HG03139 (cell line): ENCODE measurements at regions not wholly inside any gene's neighbourhood (a gene's known extent, or its start where the extent isn't known, plus 50 kb on each side); places are given as distances from the start of the nearest gene placed in this dataset.
"Not testable (repeated sequence)": the region's sequence is repeated elsewhere in the genome, so short reads cannot be mapped to it uniquely, and the experiment has no call there.

Source experiments
- ATAC-seq: cut with Tn5 transposase; IDR thresholded peaks from one replicate; pipeline ENCODE4 v1.9.1; 2021; ENCODE audit not compliant: unreplicated experiment

DNA sequence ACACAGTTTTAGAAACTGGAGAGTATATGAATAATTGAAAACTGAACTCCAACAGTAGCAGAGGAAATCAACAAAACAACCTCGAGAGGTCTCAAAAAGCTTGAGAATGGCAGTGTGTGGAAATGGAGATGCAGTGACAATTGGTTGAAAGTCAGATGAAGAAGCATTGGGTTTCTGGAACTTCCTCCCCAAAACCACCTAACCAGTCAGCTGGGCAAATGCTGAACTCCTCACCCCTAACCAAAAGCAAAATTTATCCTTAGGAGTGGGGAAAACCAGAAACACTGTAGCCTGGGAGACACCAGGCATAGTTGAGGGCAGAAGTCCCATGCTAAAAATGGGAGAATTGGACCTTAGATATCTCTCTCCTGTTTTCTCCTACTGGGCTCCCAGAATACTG, 109.9 kb downstream of the TANC2 start:
- no peak for ATAC-seq

DNA sequence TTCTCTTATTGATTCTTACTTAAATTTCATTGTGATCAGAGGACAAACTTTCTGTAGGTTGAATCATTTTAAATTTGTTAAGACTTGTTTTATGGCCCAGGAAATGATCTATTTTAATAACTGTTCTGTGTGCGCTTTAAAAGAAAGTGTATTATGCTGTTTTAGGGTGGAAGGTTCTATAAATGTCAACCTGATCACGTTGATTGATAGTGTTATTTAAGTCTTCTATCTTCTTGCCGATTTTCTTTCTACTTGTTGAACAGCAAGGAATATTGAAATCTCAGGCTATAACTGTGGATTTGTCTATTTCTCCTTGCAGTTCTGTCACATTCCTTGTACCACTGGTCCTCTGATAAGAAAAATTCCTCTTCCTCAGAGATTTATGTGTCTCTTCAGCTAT, 112.7 kb downstream of the TANC2 start:
- no peak for ATAC-seq

DNA sequence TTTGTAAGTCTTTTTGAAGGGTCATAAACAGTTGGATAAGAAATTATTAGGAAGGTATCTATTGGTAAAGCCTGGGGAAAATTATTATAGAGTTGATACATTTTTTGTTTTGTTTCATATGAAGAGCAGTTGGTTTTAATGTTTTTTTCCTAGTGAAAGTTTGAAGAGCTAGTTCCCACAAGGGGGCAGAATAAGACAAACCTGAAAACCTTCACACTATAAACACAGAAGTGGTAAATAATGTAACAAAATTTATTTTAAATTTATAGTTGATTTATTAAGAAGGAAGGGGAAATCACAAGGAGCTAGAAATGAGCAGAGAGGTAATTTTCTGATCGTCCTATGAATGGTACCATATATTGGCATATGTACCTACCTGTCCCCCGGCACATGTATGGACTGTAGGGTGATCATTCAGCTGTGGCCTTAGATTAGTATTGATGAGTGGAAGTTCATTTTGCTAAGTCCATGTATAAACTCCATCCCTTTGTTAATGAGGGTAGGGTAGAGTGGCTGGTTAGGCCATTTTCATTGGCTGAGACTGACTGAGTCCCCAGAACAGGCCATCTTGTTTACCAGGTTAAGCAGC, 116.3 kb downstream of the TANC2 start:
- no peak for ATAC-seq

DNA sequence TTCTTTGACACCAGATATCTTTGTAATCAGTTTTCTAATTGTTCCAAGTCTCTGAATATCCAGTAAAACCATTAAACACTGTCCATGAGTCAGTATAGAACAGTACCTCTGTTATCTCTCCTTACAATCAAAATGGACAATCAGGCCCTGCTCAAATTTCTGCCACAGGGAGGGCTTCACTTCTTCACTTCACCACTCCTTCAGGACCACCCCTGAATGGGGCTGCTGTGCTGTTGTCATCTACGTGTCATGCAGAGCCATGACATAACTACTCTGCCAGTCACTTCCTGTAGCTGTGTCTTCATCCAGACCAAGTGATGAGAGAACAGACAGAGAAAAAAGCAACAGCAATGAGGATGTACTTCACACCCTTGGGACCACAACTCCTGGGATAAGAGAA, 116.9 kb downstream of the TANC2 start:
- no peak for ATAC-seq

DNA sequence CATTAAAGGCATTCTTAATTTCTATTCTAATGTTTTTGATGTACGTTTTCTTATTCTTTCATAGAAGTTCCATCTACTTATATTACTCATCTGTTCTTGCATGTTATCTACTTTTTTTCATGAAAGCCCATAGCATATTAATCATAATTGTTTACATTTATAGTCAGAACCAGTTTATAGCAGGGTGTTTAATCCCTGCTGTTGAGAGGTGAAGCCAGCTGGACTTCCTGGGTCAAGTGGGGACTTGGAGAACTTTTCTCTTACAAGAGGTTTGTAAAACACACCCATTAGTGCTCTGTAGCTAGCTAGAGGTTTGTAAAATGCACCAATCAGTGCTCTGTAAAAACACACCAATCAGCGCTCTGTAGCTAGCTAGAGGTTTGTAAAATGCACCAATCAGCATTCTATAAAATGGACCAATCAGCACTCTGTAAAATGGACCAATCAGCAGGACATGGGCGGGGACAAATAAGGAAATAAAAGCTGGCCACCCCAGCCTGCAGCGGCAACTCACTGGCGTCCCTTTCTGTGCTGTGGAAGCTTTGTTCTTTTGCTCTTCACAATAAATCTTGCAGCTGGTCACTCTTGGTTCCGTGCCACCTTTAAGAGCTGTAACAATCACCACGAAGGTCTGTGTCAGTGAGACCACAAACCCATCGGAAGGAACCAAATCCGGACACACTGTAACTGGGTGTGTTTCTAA, 120.6 kb downstream of the TANC2 start:
- no peak for ATAC-seq

DNA sequence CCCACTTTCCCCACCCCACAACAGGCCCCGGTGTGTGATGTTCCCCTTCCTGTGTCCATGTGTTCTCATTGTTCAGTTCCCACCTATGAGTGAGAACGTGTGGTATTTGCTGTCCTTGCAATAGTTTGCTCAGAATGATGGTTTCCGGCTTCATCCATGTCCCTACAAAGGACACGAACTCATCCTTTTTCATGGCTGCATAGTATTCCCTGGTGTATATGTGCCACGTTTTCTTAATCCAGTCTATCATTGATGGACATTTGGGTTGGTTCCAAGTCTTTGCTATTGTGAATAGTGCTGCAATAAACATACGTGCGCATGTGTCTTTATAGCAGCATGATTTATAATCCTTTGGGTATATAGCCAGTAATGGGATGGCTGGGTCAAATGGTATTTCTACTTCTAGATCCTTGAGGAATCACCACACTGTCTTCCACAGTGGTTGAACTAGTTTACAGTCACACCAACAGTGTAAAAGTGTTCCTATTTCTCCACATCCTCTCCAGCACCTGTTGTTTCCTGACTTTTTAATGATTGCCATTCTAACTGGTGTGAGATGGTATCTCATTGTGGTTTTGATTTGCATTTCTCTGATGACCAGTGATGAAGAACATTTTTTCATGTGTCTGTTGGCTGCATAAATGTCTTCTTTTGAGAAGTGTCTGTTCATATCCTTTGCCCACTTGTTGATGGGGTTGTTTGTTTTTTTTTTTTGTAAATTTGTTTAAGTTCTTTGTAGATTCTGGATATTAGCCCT, 124.5 kb downstream of the TANC2 start:
- ATAC-seq = not testable (repeated sequence)

DNA sequence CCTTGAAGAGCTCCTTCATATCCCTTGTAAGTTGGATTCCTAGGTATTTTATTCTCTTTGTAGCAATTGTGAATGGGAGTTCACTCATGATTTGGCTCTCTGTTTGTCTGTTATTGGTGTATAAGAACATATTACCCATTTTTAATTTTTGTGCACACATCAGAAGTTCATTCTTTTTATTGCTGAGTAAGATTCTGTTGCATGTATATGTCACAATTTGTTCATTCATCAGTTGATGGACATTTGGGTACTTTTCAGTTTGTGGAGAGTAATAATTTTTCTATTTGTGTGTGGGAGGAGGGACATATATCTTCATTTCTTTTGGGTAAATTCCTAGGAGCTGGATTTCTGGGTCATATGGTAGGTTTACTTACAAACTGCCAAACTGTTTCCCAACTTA, 125.9 kb downstream of the TANC2 start:
- not testable (repeated sequence) for ATAC-seq

DNA sequence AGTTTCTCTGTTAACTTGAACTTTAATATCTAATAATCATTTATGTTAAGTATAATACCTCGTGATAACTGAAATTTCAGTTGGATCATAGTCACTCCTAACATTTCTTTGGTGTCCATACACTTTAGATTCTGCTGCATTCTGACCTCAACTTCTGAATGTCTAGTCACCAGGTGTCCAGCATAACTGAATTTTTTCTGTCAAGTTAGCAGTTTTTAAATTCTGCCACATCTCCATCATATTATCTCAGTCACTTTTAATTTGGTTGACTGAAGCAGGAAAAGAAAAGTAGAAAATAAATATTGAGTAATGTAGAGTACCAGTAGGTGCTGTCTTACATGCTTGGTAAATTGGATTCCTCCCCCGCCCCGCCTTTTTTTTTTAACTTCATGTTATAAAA, 128.6 kb downstream of the TANC2 start:
- no peak for ATAC-seq

DNA sequence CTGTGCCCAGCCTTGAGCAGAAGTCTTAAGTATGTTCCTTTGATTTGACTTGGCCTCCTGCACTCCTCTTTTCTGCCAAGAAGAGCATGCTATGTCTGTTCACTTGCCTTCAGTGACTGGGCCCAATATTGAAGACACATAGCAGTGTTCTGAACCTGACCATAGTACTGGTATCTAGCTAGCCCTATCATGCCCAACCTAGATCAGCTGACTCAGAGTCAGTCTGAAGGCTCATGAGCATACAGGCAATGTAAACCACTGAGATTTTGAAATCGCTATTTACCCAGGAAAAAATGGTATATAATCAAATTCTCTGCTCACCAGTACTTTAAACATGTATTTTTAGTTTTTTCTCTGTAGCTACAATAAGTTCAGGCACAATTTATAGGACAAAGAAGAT, 129.4 kb downstream of the TANC2 start:
- ATAC-seq = no peak

DNA sequence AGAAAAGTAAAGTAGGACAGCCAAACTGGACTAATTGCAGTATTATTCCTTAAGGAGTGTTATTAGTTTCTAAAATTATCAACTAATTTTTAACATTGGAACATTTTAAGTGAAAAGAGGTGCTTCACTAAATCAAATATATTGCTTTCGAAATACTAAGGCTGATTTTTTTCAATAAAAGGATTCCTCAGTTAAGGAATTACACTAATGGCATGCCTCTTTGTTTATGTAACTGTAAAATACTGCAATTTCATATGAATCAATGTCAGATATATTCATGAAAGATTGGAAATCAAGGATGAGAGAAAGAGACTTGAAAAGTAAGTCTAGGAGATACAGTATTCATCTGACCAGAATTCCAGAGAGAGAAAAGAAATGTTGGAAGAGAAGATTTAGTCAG, 129.8 kb downstream of the TANC2 start:
- no peak for ATAC-seq

DNA sequence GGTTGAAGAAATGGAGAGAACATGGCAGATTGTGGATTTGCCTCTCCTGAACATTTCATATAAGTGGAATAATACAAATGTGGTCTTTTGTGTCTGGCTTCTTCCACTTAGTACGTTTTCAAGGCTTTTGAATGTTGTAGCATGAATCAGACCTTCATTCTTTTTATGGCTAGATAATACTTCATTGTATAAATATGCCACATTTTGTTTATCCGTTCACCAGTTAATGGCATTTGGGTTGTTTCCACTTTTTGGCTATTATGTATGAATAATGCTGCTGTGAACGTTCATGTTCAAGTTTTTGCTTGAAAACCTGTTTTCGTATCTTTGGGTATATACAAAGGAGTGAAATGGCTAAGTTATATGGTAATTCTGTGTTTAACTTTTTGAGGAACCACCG, 130.4 kb downstream of the TANC2 start:
- ATAC-seq = no peak

DNA sequence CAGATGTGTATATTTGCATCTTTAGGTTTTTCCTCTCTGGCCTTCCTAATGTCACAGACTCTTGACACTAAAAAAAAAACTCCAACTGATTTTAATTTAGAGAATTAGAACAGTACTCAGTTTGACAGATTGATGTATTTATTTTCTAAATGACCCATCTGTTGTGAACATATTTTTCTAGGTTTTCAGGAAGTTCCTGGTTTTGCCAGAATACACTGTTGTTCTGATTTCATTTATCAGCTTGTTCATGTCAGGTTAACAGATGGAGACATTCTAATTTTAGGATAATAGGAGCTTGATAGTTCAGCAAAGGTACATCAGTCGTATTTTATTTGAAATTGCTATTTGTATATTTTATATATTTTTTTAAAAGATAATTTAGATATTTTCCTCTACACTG, 133.4 kb downstream of the TANC2 start:
- no peak for ATAC-seq

DNA sequence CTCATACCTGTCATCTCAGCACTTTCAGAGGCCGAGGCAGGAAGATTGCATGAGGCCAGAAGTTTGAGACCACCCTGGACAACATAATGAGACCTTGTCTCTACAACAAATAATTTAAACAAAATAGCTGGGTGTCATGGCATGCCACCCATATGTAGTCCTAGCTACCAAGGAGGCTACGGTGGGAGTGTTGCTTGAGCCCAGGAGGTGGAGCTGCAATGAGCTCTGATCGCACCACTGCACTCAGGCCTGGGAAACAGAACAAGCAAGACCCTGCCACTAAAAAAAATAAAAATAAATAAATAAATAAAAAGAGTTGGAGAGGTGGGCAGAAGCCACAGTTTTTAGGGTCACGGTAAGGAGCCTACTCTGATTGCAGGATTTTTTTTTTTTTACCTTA, 136.0 kb downstream of the TANC2 start:
- no peak for ATAC-seq

DNA sequence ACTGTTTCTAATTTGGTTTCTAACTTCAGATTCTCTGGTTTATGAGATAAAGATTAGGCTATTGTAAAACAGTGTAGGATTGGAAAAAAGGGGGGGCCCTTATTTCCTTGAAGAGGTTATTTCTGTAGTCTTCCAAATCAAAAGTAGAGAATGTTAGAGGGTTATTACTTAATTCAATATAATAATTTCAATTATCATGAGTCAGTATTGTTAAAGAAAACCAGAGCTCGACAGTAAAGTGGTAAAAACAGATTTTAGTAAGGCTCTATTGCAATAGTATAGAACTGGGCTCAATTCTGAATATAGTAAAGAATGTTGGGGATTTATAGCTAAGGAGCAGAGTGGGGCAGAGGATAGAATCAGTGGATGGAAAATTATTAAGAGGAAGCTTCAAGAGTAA, 140.0 kb downstream of the TANC2 start:
- no peak for ATAC-seq

DNA sequence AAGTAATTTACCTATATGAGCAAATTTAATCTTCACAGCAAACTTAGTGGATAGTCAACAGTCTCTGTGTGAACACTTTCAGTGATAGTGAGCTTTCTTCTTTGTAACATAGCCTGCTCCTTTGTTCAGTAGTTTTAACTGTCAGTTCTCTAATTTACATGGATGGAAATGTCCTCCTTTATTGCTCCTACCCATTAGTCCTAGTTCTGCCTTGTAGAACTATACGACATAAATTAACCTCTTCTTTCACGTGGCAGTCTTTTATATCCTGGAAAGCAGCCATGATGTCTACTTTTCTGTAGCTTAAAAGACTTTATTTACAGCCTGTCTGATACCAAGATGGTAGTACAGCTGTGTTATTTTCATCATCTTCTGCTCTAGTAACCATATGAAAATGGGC, 143.6 kb downstream of the TANC2 start:
- ATAC-seq = no peak

DNA sequence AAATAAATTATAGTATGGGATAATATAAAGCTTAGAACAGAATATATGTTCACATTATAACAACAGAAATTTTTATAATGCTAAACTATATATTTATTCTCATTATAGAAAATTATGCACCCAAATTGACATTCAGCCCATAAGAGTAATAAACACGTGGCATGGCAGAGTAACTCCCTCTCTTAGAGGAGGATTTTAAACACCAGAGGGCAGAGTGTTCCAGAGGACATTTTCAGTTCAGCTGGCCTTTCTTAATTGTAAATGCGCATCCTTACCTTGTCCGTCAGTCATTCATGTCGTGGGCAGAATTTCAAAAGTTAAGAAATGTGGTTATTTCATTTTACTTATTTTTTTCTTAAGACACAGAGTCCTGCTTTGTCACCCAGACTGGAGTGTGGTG, 147.1 kb downstream of the TANC2 start:
- ATAC-seq = no peak

DNA sequence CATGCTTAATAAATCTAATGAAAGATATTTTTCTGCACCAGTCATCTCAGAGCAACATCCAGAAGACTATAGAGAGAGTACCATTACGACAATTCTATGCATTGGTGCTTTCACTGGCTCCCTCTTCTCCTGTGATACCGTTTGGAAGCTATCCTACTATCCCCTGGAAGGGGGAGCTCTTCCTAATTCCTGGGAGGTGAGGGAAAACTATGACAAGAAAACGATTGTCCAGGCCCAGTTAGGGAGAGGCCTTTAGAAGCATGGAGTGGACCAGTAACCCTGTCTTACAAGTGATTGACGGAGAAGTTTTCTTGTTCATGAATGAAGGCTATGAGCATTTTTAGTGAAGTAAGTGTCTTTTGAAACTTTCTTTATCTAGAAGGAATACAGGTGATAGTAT, 150.2 kb downstream of the TANC2 start:
- ATAC-seq = no peak

DNA sequence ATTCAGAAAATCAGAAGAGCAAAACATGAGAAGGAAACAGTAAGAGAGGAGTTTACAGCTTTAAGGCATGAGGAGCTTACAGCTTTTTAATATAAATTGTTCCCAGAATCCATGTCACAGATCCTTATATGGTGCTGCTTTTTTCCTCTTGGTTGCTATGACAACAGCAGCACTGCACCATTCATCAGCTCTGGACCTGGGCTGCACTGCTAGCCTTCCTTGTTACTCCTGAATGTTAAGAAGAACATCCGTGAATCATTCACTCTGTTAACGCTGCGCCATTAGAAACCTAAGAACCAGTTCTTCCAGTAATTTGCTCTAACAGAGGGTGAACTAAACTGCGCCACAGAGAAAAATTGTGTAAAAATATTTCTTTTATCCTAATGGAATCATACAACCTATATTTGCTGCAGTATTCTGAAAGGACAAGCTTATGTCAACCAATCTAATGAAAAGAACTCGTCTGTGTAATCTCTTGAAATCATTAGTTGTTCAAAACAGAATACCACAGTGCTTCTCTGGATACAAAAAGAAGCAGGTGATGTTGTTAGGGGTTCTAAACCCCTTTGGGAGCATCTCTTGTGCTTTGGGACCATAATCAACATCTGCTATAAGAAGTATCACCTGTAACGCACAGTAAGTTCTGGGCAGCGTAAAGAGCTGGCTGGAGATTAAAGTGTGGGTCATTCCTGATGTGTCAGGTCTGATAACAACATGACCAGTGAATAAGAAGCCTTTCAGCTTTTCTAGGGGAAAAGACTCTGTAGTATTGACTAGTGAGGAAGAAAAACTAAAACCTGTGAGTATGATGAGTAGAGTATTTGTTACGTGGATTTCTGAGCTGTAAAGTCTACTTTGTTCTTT, 151.2 kb downstream of the TANC2 start:
- ATAC-seq = no peak

DNA sequence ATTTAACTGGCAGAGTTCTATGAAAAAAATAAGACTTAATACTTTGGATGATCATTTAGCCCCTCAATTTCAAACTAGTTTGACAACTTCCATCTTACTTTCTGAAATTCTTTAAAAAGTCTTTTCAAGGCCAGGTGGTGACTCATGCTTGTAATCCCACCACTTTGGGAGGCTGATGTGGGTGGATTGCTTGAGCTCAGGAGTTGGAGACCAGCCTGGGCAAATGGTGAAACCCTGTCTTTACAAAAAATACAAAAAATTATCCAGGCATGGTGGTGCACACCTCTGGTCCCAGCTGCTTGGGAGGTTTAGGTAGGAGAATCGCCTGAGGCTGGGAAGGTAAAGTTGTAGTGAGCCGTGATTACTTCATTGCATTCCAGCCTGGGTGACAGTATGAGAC, 154.4 kb downstream of the TANC2 start:
- ATAC-seq = no peak

DNA sequence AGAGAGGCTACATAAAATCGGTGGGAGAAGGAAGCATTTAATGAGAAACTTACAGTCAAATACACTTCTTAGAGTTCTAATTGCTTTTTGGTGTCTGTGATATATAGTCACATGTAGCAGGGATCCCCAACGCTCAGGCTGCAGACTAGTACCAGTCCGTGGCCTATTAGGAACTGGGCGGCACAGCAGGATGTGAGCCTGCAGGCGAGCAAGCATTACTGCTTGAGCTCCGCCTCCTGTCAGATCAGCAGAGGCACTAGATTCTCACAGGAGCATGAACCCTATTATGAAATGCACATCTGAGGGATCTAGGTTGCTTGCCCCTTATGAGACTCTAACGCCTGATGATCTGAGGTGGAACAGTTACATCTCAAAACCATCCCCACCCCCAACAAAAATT, 158.5 kb downstream of the TANC2 start:
- ATAC-seq = no peak

DNA sequence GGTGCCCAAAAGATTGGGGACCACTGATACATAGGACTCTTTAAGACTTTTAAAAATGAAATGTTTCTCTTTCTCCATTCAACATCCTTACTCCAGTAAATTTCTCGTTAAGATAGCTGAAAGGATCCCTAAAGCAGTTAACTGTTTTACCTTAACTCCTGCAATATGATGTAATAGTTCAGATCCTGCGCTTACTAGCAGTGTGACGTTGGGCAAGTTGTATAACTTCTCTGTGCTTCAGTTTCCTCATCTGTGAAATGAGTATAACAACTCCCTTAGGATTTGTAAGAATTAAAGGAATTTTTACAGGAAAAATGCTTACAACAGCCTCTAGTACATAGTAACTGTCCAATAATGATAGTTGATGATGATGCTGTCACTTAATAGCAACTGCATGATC, 158.9 kb downstream of the TANC2 start:
- no peak for ATAC-seq

DNA sequence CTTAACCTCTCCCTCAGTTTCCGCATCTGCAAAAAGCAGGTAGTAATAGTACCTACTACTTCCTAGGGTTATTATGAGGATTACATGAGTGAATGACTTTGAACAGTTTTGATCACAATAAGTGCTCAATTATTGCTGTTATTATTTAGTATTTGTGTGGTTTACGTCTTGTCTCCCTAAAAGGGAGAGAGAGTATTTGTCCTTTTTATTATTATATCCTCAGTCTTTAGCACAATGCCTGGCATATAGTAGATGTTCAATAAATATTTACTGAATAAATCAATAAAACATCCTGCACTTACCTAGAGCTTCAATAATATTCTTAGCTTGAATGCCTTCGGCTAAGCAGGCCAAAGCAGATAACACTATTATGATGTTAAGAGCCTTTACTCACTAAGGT, 160.0 kb downstream of the TANC2 start:
- no peak for ATAC-seq
